NCI-H2107 (cell line): ENCODE measurements at regions not wholly inside any gene's neighbourhood (a gene's known extent, or its start where the extent isn't known, plus 50 kb on each side); places are given as distances from the start of the nearest gene placed in this dataset.
"Not testable (repeated sequence)": the region's sequence is repeated elsewhere in the genome, so short reads cannot be mapped to it uniquely, and the experiment has no call there.

ENCODE experiments used
- DNase-seq: peaks from one replicate; lab custom pipeline; 2025; lab: John Stamatoyannopoulos, UW

DNA sequence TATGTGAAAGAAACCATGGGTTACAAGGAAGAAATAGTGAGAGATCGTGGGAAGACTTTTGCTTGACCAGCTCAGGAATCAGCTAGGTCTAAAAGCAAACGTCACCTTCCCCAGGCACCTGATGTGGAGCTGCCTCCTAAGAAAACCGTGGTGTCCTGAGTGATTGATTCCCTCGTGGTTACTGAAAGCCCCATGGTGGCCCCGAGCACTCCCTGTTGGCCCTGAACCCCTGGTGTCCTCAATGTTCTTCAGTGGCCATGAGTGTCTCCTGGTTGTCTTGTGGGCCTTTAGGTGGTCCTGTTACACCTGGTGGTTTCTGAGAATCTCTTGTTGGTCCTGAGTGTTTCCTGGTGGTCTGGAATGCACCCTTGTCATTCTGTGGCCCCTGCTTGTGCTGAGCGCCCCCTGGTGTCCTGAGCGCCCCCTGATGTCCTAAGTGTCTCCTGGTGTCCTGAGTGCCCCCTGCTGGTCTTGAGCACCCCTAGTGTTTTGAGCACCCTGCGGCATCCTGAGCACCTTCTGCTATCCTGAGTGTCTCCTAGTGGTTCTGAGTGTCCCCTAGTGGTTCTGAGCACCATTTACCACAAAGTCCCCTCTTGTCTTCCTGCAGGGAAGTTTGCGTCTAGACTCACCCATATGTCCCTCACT, 518.7 kb downstream of the TMEM121 start:
- DNase-seq: no peak

DNA sequence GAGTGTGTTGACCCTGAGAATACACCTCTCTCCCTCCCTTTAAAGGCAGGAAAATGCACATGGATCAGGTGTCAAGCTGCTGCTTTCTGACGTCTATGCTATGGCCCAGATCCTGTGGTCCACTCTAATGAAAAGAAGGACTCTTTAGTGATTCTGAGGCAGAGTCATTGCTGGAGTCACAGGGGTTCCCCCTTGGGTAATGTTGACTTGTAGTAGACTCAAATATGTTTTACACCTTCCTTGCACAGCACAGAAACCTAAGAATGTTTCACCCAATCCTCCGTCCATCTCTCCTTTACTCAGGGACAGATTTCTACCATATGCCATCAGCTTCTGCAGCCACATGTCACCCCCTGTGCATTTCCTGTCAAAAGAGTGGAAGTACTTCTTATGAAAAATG, 525.4 kb downstream of the TMEM121 start:
- DNase-seq: no peak

DNA sequence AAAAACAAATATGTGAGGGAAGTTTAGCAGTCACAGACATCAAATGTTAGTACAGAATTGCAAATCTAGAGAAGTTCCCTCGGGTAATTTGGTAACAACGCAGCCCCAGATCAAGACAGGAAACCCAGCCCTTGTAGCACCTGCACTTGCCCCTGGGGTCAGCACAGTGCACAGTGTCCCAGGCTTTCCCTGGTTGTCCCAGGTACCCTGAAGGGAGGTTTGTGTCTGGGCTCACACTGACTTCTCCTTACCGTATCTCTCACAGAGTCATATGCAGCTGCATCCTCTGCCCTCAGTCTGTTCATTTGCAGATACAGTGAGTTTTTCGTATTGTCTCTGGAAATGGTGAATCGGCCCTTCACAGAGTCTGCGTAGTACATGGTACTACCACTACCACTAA, 528.9 kb downstream of the TMEM121 start:
- no peak for DNase-seq

DNA sequence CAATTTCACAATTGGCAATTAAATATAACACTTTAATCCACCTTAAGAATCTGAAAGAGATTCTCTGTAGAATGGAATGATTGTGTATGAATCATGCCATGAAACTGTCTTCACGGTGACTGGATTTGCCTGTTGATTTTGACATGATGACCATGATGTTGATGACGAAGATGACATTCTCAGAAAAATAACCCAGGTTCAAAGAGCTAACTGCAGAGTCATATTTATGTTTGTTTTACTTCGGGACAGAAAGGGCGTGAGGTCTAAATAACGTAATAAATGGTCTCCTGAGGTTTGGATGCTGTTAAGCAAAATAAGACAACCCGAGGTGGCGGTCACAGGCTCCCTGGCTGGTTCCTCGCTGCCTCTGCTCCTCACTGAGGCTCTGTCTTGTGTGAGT, 532.0 kb downstream of the TMEM121 start:
- no peak for DNase-seq

DNA sequence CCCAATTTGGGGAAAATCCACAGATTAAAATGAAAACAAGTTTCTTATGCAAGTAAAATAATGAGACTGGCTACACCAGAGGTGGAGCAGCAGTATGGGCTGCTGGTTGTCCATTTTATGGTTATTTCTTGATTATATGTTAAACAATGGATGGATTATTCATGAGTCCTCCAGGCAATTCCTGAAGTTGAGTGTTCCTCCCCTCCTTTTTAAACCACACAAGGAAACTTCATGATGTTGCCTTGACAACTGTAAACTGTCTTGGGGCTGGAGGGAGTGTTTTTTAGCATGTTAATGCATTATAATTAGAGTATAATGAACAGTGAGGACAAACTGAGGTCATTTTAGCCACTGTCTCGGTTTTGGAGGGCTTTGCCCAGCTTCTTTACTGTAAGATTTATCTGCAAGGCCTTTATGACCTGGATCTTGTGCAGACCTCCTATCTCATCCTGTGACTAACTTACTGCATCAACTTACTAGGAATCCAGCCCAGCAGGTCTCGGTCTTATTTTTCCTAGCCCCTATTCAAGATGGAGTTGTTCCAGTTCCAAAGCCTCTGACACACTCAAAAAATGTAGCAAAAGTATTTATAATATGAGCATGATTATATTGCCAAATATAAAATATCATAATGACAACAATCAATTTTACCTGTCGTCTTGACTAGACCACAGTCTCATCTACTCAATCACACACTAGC, 534.0 kb downstream of the TMEM121 start:
- no peak for DNase-seq

DNA sequence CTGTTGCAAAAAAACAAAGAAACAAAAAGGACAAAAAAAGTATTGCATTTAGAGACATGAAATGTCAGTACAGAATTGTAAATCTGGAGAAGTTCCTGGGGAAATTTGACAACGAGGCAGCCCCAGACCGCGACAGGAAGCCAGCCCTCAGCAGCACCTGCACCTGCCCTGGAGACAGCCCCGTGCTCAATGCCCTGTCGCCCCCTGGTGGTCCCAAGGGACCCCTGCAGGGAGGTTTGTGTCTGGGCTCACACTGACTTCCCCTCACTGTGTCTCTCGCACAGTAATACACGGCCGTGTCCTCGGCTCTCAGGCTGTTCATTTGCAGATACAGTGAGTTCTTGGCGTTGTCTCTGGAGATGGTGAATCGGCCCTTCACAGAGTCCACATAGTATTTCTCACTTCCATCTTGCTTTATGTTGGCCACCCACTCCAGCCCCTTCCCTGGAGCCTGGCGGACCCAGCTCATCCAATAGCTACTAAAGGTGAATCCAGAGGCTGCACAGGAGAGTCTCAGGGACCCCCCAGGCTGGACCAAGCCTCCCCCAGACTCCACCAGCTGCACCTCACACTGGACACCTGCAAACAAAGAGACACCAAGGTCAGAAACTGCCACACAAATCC, 535.6 kb downstream of the TMEM121 start:
- peak; percentile 84 for DNase-seq

DNA sequence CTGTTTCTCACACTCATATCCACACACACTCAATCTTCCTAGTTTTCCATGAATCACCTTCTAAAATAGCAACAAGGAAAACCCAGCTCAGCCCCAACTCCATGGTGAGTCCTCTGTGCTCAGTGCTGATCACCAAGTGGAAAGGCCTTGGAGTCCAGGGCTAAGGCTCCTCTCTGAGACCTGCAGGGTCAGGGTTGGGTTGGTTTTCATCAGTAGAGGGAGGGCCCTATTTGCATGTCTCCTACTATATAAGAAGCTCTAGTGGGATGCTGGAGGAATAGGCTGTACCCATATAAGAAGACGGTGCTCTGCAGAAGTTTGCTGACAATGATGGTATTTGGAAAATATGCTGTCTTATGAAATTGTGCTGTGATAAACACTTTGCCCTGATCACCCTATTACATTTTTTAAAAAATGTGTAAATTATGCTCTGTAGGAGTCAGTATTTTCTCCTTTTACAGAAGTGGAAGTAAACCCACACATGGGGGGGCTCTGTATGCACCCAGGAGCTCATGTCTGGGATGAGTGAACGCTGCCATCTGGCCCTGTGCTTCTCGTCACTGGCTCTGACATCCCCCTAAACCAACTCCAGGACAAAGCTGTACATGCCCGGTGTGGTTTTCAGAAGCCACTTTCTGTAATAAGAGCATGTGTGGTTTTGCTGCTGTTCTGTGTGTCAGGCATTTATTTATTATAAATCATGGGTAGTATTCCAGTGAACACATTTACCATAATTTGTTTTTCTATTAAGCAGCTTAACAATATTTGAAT, 536.3 kb downstream of the TMEM121 start:
- DNase-seq: no peak

DNA sequence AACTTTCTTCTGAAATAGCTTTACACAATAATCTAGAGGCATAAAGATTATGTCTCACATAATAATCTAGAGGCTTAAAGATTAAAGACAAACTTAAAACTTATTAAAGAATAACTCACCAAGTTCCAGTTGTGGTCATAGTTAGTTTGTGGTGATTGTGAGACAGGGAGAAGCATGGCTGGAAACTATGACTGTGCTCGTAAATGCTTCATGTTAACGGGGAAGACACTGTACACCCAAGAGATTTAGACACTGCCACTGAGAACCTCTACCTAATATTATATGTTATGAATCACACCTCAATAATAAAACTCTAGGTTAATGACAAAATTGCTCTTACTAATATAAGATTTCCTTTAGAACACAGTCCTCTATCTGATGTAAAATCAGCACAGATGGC, 541.6 kb downstream of the TMEM121 start:
- DNase-seq: no peak

DNA sequence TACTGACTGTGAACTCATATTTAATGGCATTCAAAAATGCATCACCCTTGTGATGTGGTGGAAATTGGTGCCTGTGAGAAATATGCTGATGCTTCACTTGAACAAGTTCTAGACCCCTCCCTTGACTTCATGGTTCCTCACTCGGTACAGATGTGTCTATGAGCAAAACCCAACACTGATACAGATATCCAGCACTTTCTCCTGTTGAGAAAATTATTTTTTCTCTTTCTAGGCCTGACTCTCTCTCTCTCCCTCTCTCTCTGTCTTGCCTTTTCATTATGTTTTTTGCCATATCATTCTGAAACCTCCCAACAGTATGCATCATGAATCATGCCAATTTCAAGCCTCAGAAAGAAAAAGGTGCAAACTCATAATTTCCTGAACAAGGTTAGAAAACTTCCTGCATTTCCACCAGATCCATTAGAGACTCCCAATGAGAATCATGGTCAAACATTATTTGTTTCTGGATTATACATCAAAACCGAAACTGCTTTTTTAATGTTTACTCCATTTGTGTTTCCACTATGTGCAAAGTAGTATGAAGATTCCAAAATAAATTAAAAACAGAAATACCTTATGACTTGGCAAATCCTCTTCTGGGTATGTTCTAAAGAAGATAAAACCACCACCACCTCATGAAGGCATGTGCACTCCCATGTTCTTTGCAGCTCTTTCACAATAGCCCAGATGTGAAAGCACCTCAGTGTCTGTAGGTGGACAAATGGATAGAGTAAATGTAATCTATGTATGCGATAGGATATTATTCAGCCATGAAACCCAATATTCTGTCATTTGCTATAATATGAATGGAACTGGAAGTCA, 543.6 kb downstream of the TMEM121 start:
- no peak for DNase-seq

DNA sequence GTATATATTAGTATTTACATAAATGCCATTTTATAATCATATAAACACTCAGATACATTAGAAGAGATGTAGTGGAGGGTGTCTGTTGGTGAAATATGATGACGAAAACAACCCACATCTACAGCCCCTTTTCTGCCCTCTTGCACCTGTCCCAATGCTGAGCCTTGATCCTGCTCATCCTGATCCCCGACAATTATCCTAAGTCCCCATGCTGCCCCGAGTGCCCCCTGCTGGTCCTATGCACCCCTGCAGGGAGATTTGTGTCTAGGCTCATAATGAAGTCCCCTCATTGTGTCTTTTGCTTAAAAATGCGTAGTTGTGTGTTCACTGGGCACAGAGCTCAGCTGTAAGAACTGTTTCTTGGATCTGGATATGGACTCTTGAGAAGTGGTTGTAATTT, 554.5 kb downstream of the TMEM121 start:
- DNase-seq: no peak

DNA sequence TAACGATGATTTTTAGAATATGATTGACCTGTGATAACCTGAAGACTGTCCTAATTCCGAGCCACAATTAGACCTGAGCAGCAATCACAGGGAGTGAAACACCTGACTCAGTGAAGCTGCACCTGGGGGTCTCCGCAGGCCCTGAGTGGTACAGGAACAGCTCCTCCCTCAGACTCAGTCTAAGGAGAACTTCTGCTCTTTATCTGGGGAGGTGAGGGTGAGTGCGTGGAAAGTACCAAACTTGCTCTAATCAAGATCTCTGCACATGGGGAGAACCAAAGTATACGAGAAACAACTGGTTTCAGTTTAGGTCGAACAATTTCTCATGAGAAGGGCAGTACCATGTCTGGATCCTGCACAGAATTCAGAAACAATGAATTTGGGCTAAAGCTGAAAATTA, 555.3 kb downstream of the TMEM121 start:
- DNase-seq: not testable (repeated sequence)

DNA sequence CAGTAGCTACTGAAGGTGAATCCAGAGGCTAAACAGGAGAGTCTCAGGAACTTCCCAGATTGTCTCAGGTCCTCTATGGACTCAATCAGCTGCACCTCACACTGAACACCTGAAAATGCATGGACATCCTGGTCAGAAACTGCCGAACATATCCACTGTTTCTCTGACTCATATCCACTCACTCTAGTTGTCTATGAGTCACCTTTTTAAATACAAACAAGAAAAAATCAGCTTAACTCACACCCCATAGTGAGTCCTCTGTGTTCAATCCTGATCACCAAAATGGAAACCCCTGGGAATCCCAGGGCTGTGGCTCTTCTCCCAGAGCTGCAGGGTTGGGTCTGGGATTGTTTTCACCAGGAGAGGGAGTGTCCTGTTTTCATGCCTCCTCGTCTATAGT, 556.7 kb downstream of the TMEM121 start:
- no peak for DNase-seq

DNA sequence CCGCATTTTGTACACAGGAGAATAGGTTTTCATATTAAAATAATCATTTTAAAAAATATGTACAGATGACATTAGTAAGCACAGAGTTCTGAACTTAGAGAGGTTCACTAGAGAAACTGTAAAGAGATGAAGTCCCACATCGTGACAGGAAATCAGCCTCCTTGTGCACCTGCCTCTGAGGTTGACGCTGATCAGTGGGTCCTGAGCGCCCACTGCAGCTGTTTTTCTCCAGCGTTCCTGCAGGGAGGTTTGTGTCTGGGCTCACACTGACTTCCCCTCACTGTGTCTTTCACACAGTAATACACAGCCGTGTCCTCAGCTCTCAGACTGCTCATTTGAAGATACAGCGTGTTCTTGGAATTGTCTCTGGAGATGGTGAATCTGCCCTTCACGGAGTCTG, 561.5 kb downstream of the TMEM121 start:
- DNase-seq: no peak

DNA sequence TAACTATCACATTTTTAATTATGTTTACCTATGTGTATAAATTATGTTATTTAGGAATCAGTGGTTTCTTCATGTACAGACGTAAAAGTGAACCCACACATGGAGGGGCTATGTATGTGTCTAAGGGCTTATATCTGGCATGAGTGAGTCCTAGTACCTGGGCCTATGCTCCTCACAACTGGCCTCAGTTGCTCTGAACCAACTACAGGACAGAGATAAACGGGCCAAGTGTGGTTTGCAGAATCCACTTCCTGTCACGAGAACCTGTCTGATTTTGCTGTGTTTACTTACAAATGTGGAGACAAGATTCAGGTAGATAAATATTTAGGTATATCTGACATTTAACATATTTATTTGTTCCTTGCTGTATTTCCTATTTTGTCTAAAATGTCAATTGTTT, 562.5 kb downstream of the TMEM121 start:
- DNase-seq: not testable (repeated sequence)

DNA sequence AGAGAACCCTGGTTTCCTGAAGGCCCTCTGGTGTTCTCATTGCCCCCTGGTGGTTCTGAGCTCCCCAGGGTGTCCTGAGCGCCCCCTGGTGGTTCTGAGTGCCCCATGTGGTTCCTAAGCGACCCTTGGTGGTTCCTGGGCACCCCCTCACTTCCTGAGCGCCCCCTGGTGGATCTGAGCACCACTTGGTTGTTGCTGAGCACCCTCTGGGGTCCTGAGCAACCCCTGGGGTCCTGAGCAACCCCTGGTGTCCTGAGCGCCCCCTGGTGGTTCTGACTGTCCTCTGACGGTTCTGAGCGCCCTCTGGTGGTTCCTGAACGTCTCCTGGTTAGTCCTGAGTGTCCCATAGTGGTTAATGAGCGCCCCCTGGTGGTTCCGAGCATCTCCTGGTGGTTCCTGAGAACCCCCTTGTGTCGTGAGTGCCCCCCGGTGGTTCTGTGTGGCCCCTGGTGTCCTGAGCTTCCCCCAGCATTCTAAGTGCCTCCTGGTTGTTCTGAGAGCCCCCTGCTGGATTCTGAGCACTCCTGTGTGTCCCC, 568.3 kb downstream of the TMEM121 start:
- DNase-seq: no peak

DNA sequence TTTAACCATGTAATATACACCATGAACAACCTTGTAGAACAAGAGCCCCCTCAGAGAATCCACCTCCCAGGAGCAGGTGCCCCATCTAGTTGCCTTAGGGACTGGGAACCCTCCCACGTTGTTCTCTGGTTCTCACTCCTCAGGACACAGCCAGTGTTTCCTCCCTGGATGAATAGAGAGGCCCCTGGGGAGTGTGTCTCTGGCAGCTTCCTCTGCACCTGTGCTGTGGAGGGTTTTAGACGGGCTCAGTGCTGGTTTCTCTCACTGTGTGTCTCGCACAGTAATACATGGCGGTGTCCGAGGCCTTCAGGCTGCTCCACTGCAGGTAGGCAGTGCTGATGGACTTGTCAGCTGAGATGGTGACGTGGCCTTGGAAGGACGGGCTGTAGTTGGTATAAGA, 581.3 kb downstream of the TMEM121 start:
- no peak for DNase-seq

DNA sequence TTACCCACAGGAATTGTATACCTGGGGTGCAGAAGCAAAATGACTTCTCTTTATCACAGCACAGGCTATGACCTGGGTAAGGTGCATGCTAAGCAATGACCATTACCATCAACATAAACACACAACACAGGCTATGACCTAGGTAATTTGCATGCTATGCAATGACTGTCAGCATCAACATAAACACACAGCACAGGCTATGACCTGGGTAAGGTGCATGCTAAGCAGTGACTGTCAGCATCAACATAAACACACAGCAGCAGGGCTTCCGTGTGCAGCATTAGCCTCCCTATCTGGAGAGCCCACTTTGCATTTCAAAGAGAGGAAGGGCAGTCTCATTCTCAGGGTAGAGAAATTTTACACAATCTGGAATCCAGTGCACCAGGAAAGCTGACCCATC, 583.0 kb downstream of the TMEM121 start:
- no peak for DNase-seq

DNA sequence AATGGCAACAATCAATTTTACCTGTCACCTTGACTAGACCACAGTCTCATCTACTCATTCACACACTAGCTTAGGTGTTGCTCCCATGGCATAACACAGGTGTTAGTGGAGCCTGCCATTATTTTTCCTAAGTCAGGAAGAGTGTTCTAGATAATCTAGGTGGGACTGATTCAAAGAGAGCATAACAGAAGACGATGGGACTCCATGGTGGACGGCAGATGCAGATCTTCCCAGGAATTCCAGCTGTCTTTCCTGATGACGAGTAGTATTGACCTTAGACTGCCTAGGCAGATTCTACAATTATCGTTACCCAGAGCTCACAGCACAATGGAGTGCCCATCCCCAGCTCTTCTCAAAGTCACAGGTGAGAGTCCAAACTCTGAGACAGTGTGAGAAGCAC, 589.0 kb downstream of the TMEM121 start:
- no peak for DNase-seq

DNA sequence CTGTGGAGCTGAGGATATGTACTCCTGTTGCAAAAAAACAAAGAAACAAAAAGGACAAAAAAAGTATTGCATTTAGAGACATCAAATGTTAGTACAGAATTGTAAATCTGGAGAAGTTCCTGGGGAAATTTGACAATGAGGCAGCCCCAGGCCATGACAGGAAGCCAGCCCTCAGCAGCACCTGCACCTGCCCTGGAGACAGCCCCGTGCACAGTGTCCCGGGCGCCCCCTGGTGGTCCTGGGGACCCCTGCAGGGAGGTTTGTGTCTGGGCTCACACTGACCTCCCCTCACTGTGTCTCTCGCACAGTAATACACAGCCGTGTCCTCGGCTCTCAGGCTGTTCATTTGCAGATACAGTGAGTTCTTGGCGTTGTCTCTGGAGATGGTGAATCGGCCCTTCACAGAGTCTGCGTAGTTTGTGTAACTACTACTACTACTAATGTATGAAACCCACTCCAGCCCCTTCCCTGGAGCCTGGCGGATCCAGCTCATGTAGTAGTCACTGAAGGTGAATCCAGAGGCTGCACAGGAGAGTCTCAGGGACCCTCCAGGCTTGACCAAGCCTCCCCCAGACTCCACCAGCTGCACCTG, 590.1 kb downstream of the TMEM121 start:
- not testable (repeated sequence) for DNase-seq

DNA sequence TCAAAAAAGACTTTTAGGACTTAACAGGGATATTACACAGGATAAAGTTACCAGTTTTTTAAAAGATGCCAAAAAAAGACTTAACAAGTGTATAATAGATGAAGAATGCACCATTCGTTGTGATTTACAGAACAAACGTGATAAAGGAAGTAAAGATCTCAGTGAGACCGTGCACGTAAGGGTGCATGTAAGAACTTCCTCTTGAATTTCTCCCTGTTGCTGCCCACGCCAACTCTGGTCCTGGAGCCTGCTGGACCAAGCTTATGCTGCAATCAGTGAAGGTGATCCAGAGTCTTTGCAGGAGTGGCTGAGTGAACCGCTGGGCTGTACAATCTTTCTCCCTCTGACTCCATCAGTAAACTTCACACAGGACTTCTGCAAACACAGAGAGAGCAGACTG, 593.7 kb downstream of the TMEM121 start:
- DNase-seq: no peak

DNA sequence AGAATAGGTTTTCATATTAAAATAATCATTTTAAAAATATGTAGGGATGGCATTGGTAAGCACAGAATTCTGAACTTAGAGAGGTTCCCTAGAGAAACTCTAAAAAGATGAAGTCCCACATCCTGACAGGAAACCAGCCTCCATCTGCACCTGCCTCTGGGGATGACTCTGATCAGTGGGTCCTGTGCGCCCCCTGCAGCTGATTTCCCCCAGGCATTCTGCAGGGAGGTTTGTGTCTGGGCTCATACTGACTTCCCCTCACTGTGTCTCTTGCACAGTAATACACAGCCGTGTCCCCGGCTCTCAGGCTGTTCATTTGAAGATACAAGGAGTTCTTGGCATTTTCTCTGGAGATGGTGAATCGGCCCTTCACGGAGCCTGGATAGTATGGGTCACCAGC, 602.9 kb downstream of the TMEM121 start:
- DNase-seq: no peak
